SIG-M5 (cell line): ENCODE measurements at regions not wholly inside any gene's neighbourhood (a gene's known extent, or its start where the extent isn't known, plus 50 kb on each side); places are given as distances from the start of the nearest gene placed in this dataset.

Experiments used
- DNase-seq: peaks from one replicate; lab custom pipeline; 2025; lab: John Stamatoyannopoulos, UW

GRCh38 chr7:41133690-41134299, 569.1 kb downstream of the INHBA start:
- no peak for DNase-seq

DNA sequence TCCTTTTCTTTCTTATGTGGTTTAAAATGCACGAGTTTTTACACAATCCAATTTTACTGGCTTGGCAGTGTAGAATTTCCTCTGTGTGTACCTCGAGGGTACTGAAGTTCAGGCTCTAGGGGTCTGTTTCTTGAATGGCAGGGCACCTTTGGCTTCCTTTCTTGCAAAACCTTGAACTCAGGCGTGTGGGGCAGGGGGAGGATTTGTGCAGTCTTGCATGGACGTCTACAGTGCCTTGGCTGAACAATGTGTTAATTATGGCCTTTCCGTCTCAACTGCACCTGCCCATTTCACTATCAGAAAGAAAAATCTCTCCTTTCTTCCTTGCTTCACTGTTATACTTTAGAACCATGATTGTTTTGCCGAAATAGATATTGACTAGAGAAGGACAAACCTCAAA, 570.9 kb downstream of the INHBA start:
- DNase-seq: no peak

DNA sequence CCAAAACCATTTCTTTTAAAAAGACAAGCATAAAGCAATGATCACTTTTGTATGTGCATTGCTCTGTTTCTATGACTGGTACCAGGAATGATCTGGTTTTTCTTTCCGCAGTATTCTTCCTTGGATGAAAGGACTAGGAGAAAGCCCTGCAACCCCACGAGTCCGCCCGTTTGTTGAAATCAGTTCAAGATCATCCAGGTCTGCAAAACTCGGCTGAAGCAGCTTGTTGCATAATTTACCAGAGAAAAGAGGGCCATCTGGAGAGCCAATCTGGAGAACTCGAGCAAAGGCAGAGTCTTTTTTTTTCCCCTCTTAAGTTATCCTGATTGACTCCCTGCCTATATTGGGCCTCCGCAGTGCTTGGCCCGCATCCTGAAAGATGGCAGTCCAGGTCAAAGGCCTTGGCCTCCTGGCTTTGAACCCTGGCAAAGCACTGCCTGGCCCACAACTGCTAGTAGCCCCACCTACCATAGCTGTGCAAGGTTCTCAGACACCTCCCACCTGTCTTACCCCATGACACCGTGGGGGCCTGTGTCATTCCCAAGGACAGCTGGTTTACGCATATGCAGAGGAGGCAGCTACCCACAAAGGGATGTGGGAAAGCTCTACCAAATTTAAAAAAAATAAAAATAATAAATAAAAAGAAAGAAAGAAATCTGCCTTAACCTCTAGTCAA, 572.2 kb downstream of the INHBA start:
- no peak for DNase-seq

DNA sequence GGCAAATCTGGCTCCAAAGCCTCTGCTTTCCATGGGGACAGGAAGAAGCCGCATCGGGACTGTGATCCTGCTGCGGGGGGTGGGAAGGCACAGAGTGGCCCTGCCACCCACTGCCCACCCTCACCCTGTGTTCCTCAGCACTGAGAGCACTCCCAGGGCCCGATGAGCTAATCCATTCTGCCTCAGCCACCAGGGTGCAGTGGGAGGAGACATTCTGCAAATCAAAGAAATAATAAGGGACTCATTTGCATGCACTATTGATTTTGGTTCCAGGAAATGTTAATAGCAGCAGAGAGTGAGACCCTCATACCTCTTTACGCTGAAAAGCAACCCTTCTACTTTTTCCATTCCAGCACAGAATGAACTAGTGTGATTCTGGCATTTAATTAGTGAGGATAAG, 572.8 kb downstream of the INHBA start:
- no peak for DNase-seq

- no peak for DNase-seq
These were observed 577.5 kb downstream of the INHBA start for GRCh38 chr7:41125343-41125742.

- no peak for DNase-seq
These were observed 580.5 kb downstream of the INHBA start for GRCh38 chr7:41122256-41122987.

DNA sequence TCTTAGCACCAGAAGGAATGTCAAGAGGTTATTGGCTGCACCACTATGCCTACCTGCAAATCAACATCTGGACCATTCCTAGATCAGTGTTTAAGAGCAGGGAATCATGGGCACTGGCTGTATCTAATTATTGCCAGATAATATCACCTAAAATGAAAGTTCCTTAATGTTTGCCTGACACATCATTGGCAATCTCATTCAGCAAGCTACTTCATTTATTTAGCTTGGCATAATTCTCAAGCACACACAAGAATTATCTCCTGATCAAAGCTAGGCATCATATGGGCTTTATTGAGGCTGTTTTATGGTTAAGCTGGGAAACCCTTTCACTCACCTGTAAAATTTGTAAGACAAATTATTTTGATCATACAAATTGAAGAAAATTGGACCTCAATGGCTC, 581.7 kb downstream of the INHBA start:
- no peak for DNase-seq

GRCh38 chr7:41118486-41118885, 584.4 kb downstream of the INHBA start:
- no peak for DNase-seq

DNA sequence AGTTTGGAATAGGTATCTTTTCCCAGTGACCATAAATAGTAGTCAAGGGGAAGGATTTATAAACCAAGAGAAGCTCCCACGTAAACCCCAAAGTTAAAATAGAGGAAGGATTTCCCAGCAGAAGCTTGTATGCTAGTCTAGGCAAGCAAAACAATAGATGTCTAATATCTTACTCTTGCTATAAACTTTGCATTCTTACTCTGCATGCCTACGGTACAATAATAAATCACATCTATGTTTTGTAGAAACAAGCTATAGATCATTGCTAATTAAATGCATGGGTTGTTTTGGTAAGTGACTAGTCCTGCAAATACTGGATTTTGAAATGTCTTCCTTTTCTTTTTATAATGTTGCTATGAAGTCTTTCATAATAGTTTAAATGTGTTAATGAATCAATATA, 585.5 kb downstream of the INHBA start:
- no peak for DNase-seq

- no peak for DNase-seq
These were observed 586.1 kb downstream of the INHBA start for GRCh38 chr7:41116817-41117216.

- DNase-seq: no peak
These were observed 586.6 kb downstream of the INHBA start for GRCh38 chr7:41116337-41116736.

GRCh38 chr7:41114691-41115090, 588.2 kb downstream of the INHBA start:
- DNase-seq: no peak

DNA sequence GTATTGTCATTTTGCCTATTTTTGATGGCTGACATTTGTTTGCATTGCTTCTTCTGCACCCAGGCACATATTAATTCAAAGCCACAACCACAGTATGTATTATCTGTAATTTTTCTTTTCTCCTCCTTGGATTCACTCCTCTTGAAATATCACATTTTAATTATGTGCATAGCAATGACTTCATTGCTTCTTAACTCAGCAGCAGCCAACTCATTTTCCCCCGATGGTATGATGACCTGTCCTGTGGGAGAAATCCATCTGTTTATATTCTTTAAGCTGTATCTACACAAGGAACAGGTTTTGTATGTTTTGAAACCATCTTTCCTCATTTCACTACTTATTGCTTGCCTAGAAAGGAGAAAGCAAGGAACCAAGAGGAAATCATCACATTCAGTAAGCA, 588.8 kb downstream of the INHBA start:
- no peak for DNase-seq

- no peak for DNase-seq
These were observed 589.2 kb downstream of the INHBA start for GRCh38 chr7:41113719-41114118.

GRCh38 chr7:41110186-41110585, 592.7 kb downstream of the INHBA start:
- DNase-seq: no peak

DNA sequence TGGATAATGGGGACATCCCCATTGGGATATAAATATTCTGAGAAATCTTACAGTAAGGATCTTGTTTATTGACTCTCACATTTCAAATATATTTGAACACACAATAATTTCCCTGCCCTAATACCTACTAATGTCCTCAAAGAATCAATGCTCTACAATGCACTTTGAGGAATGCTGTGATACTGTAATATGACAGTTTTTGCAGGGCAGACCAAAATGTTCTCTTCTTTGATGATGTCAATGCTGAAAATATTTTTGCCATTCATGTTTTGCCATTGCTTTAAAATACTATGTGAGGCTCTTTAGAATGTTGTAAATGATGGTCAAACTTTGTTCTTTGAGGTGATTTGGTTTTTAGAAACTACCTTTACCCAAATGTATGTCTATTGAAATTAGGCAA, 594.1 kb downstream of the INHBA start:
- no peak for DNase-seq

GRCh38 chr7:41107938-41108448, 594.9 kb downstream of the INHBA start:
- DNase-seq: no peak

DNA sequence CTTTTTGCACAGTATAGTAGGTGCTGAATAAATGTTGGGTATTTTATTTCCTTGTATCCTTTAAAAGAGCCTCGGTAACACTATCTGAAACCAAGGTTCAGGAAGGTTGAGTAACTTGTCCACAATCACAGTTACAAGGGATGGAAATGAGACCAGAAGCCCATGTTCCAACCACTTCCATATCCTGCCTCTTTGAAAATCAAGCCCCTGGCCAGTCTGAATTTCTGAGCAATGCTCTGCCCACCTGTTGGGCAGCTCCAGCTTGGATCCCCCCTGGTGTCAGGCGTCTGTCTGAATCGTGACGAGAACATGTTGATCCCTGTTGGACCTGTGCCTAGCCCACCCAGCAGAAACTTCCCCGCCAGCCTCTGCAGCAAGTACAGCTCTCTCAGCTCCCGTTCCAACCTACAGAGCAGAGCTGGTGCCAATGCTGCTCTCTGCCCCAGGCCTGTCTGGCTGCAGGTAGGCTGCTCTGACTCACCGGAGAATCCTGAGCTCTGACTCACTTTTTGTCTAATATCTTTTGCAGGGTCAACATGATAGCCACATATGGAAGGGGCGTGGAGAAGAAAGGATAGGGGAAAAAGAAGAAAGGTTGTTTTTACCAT, 595.5 kb downstream of the INHBA start:
- no peak for DNase-seq

DNA sequence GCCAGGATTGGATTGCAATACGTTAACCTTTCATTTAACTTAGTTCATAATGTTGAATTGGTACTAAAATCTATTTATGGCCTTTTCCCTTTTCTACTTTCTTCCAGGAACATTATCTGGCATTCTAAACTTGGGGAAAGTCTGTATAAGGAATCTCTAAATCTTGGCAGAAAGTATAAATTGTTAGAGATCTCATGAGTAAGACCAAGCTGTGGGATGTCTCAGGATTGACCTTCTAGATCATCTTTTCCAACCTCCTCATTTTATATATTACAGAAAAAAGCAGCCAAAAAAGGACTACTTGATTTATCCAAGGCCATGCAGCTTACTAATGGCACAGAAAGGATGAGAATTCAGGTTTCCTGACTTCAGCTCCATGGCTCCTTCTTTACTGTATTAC, 598.3 kb downstream of the INHBA start:
- DNase-seq: no peak

GRCh38 chr7:41103331-41103730, 599.6 kb downstream of the INHBA start:
- DNase-seq: no peak

GRCh38 chr7:41098846-41099245, 604.0 kb downstream of the INHBA start:
- DNase-seq: no peak

DNA sequence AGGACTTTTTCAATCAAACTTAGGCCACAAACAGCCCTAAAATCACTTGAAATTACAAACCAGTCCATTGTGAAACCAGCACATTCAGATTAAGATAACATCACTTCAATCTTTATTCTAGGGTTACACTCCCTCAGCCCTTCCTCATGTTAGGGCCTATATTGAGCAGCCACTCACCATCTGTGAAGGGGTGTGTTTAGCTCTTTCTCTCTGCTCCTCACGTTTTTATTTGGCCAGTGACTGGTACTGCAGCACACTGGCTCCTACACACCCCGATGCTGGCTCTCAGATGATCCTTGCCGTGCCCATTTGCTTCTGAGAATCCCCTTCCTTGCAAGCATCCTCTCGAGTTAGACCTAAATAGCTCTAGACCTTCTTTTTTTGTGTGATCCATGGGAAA, 604.5 kb downstream of the INHBA start:
- DNase-seq: no peak

GRCh38 chr7:41097501-41097900, 605.4 kb downstream of the INHBA start:
- DNase-seq: no peak
